HTR-8/SVneo (cell line): ENCODE measurements at regions not wholly inside any gene's neighbourhood (a gene's known extent, or its start where the extent isn't known, plus 50 kb on each side); places are given as distances from the start of the nearest gene placed in this dataset.

ENCODE experiments used
- DNase-seq: peaks from one replicate; pipeline ENCODE4 v3.0.0; 2011; ENCODE audit warnings: low spot score, mixed read lengths; ENCODE audit not compliant: insufficient read length
- FAIRE-seq: peaks from 2 replicates; lab custom pipeline; 2011; peaks lifted over from hg19 to GRCh38; lab: Jason Lieb, UNC

- DNase-seq (no peak), FAIRE-seq (no peak)
Measured at GRCh38 chr4:11281720-11282119, 147.0 kb downstream of the HS3ST1 start.

DNA sequence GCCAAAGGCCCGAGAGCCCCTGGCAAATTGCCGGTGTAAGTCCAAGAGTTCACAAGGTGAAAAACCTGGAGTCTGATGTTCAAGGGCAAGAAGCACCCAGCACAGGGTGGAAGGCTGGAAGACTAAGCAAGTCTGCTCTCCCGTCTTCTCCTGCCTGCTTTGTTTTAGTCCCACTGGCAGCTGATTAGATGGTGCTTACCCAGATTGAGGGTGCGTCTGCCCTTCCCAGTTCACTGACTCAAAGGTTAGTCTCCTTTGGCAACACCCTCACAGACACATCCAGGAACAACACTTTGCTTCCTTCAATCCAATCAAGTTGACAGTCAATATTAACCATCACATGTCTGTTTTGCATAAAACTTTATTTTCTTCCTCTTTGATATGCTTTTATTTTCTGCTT, 157.4 kb downstream of the HS3ST1 start:
- no peak for FAIRE-seq
- DNase-seq, result no peak

- FAIRE-seq (no peak), DNase-seq (no peak)
Measured at GRCh38 chr4:11268149-11268548, 160.5 kb downstream of the HS3ST1 start.

- no peak for FAIRE-seq
Measured at GRCh38 chr4:11264841-11265240, 163.9 kb downstream of the HS3ST1 start.

DNA sequence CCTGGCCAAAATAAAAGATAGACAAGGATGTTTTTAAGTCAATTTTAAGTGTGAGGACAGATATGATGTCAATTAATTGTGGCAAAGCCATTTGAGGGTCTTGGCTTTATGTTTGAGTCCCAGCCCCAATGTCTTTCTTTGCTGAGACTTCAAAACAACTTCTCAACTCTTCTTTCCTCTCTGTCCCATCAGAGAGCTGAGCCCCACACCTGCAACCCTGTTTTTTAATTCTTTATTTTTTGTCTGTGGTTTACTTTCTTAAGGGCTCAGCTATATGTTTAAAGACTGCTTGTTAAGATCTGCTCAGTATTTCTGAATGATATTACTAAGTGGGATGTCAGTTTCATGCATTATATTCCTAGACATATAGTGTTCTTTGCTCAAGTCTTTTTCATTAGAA, 164.3 kb downstream of the HS3ST1 start:
- FAIRE-seq, result no peak

More at GRCh38 chr4:11264841-11265240, 163.9 kb downstream of the HS3ST1 start:
- no peak for DNase-seq

GRCh38 chr4:11263208-11263607, 165.5 kb downstream of the HS3ST1 start:
- no peak for FAIRE-seq
- DNase-seq, result no peak

More for the DNA sequence above, 164.3 kb downstream of the HS3ST1 start:
- DNase-seq, result no peak

DNA sequence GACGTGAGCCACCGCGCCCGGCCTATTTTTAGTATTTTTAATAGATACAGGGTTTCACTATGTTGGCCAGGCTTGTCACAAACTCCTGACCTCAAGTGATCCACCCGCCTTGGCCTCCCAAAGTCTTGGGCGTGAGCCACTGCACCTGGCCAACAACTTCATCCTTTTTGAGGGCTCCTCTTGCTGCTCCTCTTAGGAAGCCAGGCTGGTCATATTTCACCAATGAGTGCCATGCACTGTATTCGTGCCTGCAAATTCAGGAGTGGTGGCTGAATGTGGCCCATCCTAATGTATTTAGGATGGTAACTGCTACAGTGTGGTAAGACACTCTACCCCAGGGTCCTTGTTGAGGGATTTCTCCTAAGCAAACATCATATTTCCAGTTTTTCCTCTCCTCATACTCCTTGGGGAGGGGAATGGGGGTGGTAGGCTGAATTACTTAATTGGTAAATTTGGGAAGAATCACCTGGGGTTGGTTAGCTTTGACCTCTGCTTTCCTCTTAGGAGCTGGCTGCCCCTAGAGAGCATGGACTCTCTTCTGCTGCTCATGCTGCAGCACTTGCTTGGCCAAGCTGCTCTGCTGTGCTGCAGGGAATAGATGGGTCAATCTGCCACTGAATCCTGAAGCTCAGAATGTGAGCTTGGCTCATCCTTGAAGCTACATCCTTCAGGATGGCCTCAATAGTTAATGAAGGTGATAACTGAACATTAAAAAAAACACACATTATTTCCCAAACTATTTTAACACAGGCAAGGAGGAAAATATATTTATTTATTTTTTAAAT, 167.4 kb downstream of the HS3ST1 start:
- no peak for FAIRE-seq
- no peak for DNase-seq

- no peak for FAIRE-seq
- DNase-seq, result no peak
Measured at GRCh38 chr4:11259837-11260236, 168.9 kb downstream of the HS3ST1 start.

- FAIRE-seq (no peak), DNase-seq (no peak)
Measured at GRCh38 chr4:11252149-11252548, 176.5 kb downstream of the HS3ST1 start.

DNA sequence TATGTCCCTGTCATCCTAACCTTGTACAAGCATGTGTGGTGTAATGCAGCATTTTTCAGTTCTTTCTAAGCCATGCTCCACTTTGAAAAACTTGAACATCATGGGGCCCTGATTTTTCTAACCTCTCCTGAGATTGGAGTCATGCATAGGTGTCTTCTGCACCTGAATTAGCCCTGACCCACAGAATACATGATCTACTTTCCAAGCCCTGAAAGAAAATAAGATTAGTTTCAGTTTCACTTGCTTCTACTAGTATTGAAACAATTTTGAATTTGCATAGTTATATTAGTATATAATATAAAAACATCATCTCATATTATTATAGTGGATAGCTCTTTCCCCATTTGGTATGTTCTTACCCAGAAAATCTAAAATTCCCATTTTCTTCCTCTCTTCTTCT, 178.2 kb downstream of the HS3ST1 start:
- DNase-seq (no peak), FAIRE-seq (no peak)

DNA sequence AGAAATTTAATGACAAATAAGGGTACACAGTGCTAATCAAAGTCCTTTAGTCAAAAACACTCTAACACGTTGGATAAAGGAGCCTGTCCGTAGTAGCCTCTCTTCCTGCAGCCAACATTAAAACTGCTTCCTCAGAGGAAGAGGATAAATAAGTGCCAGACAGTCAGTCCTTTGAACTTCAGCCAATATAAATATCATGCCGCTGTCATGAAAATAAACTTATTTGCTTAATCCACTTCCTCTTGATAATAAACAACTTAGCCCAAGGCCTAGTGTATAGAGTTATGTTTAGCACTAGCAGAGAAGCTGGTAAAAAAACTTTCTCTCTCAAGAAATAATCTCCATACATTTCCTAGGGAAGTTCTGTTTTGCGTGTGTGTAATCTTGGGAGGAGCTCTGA, 196.7 kb downstream of the HS3ST1 start:
- FAIRE-seq (no peak), DNase-seq (no peak)

DNA sequence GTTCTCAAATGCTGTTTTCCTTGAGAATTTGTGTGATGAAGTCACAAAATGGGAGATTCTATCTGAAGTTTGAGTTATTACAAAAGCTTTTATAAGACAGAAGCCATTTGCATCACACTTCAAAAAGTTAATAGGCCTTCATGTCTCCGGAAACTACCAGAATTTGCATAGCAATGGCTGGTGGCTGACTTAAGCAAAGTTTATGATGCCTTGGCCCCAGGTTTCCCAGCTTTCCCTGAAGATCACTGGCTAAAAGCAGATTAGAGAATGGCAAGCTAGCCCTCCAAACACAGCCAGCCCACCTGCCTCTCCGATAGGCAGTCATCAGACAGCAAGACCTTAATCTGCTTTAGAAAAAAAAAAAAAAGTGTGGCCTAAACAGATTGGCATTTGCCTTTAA, 197.8 kb downstream of the HS3ST1 start:
- FAIRE-seq, result no peak
- DNase-seq, result no peak

- DNase-seq, result no peak
- no peak for FAIRE-seq
Measured at GRCh38 chr4:11228530-11228929, 200.2 kb downstream of the HS3ST1 start.

GRCh38 chr4:11223311-11223710, 205.4 kb downstream of the HS3ST1 start:
- FAIRE-seq (no peak), DNase-seq (no peak)

GRCh38 chr4:11218692-11219091, 210.0 kb downstream of the HS3ST1 start:
- FAIRE-seq (no peak), DNase-seq (no peak)

DNA sequence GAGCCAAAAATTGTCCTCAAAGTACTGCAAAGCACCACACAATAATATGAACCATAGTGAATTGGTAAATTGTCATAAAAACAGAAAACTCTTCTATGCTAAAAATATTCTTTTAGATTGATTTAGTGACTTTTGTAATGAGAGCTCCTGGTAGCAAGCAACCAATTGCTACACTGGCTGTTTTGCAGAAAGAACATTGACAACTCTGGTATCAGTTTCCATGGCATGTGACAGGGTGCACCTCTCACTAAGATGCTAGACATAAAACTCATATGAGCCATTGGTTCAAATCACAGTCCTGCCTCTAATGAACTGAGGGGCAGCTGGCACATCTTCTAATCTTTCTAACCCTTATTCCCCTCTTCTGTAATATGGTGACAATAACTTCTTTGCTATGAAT, 212.2 kb downstream of the HS3ST1 start:
- DNase-seq, result no peak
- no peak for FAIRE-seq

DNA sequence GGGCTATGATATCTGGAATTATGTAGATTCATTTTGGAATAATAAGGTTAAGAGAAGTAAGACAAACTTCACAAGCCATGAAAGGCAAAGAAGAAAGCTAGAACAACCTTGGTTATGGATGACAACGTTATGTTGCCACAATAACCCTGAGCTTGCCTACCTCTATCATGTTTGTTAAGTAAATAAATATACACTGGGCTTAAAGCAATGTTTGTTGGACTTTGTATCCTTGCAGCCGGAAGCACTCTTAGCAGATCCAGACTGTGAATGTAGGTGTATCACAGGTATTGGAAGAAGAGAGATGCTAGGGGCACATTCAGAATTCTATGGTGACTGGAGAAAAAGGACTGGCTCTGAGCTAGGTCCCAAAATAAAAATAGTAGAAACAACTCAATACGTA, 214.4 kb downstream of the HS3ST1 start:
- DNase-seq (no peak), FAIRE-seq (no peak)

- FAIRE-seq, result no peak
Measured at GRCh38 chr4:11209826-11210225, 218.9 kb downstream of the HS3ST1 start.

GRCh38 chr4:11201256-11201655, 227.4 kb downstream of the HS3ST1 start:
- FAIRE-seq, result no peak

More at GRCh38 chr4:11209826-11210225, 218.9 kb downstream of the HS3ST1 start:
- no peak for DNase-seq

GRCh38 chr4:11198516-11199305, 230.0 kb downstream of the HS3ST1 start:
- no peak for DNase-seq
- FAIRE-seq, result no peak

More at GRCh38 chr4:11201256-11201655, 227.4 kb downstream of the HS3ST1 start:
- no peak for DNase-seq

DNA sequence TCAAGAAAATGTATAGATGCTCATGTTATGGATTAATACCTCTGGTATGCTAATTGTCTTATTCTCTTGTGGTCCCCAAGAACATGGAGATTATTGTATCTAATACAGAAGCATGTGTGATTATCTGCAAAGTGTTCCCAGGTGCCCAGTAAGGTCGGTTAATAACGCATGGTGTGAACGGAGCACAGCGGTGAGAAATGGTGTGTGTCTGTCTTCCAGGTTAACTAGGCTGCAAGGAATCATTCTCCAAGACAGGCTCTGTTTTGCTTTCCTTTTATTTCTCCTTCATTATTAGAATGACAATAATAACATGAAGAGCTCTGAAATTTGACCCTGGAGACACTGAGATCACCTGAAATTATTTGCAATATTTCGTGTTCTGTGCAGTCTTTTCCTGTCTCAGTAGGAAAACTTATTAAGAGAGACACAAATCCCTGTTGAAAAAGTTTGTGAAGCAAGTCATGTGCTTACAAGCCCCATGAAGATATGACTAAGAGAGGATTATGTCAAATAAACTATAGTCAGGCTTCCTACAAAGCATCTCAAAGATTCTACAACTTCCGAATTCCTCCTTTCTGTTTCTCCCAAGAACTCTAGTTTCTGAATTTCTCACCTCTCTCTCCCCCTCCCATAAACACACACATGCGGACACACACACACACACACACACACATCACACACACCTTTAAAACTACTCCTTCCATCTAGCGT, 230.9 kb downstream of the HS3ST1 start:
- no peak for FAIRE-seq
- DNase-seq, result no peak
